ENCODE measurements at regions not wholly inside any gene's neighbourhood (a gene's known extent, or its start where the extent isn't known, plus 50 kb on each side); places are given as distances from the start of the nearest gene placed in this dataset.
"Not testable (repeated sequence)": the region's sequence is repeated elsewhere in the genome, so short reads cannot be mapped to it uniquely, and the experiment has no call there.

DNA sequence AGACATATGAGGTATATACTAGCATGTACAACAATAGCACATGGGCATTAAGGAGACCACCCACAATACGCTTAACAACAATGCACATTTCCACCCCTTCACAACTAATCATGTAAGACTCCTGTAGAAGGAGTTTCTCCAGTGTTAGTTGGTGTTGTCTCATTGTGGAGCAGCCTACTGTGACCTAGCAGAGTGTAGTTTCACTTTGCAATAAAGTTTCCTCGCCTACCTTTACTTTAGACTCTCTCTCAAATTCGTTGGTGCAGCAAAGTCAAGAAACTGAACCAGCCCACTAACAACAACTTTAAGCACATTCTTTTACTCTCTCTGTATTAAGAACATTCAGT is 863.6 kb downstream of the FAM181B start:
- no peak for DNase-seq

DNA sequence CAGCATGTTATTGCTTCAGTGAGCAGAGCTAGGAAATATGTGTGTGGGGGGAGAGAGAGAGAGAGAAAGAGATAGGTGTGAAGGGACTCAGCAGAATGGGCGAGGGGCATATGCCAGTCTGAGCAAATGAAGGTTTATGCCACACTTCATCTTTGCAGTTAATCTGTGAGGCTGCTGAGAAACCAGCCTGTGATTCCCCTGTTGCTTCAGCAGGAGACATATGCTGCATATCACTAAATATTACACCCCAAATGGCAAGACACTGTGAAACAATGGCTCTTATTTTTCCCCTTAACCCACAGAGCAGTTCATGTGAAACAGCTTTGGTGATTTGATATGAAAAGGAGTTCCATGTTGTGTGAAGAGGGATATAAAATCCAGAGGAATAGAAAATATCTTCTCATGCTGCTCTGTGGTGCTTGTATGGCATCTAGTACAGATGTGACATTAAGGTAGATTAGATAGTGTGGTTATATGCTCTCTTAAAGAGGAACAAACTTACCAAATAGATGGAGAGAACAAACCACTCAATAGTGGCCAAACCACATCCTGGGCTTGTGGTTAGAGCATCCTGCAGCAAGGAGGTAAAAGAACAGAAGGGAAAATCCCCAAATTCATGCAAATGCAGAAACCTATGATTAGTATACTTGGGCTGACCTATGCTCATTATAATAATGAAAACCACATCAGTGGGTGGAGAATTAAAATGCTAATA is 864.2 kb downstream of the FAM181B start:
- DNase-seq = peak; percentile 89

DNA sequence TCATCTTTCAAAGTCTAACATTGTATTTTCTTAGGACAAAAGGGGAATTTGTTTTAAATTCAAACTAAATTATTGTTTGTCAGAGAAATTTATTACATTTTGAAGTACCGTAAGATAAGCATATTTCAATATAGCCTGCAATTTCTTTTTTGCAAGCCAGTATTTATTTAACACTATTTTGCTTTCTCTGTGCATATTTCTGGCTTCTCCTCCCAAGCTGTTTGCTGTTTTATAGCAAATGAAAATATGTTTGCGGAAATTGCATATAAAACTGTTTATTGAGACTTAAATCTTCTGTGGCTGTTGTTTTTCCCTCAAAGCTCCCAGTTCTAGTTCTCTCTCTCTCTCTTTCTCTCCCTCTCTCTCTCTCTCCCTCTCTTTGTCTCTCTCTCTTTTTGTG is 866.8 kb downstream of the FAM181B start:
- DNase-seq = no peak

DNA sequence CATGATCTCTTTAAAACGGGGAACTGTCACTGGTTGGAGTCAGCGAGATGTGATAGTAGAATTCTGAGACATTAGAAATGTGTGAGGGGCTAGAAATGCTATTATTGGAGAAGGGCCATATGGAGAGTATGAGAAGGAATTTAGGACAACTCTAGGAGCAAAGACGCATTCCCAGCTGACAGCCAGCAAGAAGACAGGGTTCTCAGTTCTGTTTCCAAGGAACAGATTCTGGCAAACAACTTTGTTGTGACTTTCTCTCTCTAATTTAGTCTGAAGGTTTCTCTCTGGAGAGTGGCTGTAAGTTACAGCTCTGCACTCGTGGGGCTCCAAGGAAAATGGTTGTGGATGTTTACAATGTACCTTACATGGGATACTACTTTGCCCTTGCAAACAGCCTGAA is 876.3 kb downstream of the FAM181B start:
- no peak for DNase-seq

DNA sequence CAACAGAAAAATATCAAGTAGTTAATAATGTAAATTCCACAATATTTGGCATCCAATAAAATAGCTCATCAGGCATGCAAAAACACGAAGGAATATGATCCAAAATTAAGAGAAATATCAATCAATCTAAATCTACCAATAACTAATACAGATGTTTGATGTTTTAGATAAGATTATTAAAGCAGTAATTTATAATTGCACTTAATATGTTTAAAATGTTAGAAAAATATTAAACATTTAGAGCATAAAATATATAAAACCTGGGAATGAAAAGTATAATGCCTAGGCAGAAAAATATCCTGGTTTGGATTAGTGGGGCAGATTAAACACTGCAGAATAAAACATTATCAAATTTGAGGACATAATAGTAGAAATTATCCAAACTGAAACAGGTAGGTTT is 879.9 kb downstream of the FAM181B start:
- DNase-seq = no peak

DNA sequence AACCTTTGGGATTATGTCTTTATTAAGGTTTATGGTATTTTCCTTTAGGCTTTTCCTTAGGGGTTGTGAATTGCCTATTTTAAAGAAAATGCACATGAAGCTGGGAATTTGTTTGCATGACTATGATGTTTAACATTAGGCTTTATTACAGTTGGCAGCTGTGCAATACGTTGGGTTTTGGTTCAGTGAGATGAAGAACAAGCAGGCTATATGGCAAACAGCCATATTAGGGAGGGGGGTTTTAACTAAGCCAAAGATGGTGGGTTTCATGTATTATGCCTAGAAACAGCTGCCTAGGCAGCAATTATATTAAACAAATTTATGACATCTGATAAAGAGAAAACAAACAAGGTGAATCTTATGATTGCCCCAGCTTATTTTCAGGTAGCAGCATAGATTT is 880.8 kb downstream of the FAM181B start:
- no peak for DNase-seq

DNA sequence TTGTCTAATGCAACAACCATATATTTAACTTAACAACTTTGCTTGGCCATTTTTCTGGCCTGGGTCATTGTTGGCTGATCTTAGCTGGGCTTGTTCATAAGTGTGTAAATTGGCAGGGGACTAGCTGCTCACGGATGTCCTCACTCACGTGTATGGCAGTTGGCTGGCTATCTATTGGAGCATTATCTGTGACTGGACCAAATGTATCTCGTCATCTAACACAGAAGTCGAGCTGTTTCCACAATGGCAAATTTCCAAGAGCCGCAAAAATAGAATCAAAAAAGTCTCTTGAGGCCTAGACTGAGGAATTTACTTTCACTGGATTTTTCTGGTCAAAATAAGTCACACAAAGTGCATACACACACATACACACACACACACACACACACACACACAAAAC is 893.3 kb downstream of the FAM181B start:
- no peak for DNase-seq

DNA sequence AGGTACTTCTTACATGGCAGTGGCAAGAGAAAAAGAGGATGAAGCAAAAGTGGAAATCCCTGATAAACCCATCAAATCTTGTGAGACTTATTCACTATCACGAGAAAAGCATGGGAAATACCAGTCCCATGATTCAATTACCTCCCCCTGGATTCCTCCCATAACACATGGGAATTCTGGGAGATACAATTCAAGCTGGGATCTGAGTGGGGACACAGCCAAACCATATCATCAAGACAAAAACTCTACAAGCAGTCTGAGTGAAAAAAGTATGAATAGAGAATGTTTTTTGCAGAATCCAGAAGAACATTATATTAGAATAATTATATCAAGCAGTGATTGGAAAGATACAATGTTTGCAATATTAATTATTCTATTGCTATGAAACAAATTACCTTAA is 893.7 kb downstream of the FAM181B start:
- no peak for DNase-seq

DNA sequence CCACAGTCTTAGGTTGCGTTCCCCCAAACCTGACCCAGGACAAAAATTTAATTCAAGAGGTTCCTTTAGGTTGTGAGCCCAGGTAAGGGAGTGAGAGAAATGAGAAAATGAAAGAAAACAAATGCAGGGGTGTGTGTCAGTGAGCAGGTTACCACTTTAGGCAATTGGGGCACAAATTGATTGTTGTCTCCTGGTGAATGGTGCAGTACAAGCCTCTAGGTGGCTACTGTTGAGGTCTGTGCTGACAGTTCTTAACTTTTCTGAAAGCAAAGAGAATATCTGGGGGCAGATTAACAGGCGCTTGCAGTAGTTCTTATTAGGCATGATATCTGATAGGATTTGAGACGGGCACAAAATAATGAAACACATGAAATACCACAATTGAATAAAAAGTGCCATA is 894.6 kb downstream of the FAM181B start:
- DNase-seq = no peak

DNA sequence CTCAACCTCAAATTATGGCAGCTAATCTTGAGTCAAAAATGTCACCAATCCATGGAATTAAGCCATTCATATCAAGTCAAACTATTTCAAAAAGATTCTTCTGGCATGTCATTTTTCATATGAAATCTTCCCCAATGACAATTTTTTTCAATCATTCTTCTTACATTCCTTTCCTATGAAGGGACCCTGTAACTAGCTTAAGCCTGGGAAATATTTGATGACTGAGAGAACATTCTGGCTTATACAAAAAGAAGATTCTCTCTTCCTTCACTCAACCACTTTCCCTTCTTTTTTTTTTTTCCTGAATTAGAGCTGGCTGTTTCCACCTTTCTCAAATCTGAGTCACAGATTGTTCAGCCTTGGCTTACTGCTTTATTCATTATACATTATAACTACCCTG is 903.7 kb downstream of the FAM181B start:
- no peak for DNase-seq

DNA sequence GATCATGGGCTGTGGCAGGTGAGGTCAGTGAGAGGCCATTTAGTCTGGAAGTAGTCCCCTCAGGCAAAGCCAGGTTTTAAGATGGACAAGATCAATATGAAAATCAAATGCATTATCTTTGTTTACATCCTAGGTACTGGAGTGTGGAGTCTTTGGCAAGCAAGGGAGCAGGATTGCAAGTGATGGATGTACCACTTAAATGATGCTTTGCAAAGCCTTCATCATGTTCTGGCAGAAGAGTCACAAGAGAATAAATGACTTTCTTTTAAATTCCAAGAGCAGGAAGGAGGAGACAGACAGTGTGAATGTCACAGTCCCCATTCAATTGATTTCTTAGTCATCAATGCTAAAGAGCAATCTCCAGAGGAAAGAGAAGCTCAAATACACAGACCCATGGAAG is 908.3 kb downstream of the FAM181B start:
- DNase-seq = no peak

DNA sequence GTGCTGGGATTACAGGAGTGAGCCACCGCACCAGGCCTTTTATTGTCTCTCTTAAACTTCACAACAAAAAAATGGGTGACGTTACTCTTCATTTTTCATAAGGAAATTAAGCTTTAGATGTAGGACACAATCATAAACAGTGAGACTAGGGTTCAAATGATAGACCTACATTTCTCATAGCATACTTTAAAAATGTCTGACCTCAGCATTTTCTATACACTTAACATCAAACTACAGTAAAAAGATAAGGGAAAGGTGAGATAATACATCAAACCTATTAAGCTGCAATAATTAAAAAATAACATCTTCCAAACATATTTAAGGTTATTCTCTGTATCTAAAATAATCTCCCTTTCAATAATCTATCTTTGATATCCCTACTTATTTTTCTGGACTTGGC is 914.2 kb downstream of the FAM181B start:
- DNase-seq = no peak

DNA sequence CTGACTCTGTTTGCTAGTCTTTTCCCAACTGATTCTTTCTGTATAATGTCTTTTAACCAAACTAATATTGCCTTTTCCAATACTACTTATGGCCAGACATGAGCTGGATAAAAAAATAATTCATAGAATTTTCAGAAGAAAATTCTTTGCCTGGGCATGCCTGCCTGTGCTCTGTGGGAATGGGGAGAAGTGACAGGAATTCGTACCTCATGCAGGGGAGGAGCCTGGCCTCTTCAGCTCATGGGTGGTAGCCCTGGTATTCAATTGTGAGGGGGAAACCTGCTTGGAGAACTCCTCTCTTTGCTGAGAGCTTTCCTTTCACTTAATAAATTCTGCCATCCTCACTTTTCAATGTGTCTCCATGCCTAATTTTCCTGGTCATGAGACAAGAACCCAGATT is 928.8 kb downstream of the FAM181B start:
- no peak for DNase-seq

DNA sequence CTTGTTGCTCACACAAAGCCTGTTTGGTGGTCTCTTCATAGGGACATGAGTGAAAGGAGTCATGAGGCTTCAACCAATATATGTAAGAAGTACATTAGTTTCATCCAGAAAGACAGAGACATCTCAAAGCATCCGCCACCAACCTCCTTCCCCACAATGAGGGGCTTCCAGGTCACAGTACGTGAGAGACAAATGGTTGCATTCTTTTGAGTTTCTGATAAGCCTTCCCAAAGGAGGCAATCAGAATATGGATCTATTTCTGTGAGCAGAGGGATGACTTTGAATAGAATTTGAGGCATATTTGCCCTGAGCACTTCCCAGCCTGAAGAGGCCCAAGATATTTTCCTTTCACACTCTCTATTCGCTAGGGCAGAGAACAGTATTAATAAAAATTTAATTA is 931.1 kb downstream of the FAM181B start:
- no peak for DNase-seq

DNA sequence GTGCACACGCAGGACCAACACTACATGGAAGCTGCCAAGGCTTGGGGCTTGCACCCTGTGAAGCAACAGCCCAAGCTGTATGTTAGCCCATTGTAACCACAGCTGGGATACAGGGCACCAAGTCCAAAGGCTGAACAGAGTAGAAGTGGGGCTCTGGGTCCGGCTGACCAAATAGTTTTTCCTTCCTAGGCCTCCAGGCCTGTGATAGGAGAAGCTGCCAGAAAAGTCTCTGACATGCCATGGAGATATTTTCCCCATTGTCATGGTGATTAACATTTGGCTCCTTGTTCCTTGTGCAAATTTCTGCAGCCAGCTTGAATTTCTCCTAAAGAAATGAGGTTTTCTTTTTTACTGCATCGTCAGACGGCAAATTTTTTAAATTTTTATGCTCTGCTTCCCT is 941.2 kb downstream of the FAM181B start:
- no peak for DNase-seq

DNA sequence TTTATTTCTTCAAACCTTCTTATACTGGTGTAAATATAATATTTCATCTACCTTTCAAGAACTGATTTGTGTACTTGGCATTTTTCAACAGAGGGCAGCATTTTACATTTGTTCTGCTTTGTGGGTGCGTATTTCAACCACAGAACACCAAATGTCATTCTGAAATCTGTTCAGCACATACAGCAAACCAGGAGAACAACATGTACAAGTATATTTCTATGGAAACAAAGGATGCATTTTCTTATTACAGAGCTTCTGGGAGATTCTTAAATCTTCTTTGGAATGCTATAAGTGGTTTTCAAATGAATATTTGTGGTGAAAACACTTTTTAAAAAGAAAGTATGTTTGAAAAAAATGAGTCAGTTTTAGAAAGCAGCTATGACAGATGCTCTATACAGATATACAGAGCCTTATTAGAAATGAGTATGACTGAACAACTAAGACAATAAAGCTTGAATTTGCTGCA is 946.0 kb downstream of the FAM181B start:
- DNase-seq = no peak

DNA sequence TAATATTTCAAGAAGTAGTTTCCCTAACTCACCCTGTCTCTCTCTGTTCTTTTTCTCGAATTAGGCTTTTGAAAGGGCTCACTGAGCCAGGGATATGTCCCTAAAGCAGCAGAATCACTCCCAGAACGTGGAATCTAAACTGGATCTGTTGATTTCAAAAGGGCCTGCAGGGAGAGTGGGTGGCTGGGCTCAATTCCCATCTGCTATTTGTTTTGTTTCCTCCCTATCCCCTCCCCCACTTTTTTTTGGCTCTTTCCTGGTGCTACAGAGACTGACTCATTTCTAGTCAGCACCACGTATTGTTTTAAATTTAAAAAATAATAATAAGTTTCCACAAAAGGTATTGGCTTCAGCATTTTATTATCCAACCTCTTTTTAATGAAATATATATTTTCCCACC is 961.5 kb downstream of the FAM181B start:
- no peak for DNase-seq

DNA sequence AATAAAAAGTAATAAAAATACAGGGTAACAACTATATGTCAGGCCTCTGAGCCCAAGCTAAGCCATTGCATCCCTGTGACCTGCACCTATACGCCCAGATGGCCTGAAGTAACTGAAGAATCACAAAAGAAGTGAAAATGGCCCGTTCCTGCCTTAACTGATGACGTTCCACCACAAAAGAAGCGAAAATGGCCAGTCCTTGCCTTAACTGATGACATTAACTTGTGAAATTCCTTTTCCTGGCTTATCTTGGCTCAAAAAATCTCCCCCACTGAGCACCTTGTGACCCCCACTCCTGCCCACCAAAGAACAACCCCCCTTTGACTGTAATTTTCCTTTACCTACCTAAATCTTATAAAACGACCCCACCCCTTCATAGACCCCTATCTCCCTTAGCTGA is 963.8 kb downstream of the FAM181B start:
- not testable (repeated sequence) for DNase-seq

DNA sequence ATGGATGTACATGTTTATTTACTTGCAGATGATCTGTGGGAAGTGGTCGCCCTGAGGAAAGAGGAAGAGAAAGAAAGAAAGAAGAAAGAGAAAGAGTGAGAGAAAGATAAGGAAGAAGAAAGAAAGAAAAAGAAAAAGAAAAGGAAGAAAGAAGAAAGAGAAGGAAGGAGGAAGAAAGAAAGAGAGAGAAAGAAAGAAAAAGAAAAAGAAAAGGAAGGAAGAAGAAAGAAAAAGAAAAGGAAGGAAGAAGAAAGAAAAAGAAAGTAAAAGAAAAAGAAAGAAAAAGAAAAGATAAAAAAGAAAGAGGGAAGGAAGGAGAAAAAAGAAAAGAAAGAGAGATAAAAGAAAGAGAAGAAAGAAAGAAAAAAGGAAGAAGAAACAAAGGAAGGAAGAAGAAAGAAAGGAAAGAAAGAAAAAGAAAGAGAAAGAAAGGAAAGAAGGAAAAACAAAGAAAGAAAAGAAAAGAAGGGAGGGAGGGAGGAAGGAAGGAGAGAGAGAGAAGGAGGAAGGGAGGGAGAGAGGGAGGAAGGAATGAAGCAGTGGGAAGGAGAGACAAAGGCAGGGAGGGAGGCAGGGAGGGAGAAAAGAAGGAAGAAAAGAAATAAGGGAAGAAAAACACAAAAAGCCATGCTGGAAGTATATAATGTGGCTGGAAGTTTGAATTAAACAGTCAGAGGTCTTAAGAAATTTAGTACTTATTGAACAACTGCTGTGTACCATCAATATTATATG is 976.6 kb downstream of the FAM181B start:
- DNase-seq = no peak

DNA sequence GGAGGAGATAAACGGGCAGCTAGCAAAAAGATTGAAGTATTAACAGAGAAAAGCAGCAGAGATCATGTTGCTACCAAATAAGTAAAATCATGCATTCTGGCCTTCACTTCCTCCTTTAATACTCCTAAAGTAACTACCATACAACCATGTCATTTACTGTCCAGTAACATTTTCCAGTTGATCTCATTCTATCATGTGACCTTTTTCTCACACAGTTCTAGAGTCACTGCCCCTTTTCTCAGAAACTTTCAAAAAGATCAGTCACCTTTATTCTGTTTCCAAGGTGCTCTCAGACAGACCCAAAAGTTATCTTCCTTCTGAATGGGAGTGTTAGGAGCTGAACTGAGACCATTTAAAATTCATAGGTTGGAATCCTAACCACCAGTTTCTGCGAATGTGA is 984.4 kb downstream of the FAM181B start:
- DNase-seq = no peak

DNA sequence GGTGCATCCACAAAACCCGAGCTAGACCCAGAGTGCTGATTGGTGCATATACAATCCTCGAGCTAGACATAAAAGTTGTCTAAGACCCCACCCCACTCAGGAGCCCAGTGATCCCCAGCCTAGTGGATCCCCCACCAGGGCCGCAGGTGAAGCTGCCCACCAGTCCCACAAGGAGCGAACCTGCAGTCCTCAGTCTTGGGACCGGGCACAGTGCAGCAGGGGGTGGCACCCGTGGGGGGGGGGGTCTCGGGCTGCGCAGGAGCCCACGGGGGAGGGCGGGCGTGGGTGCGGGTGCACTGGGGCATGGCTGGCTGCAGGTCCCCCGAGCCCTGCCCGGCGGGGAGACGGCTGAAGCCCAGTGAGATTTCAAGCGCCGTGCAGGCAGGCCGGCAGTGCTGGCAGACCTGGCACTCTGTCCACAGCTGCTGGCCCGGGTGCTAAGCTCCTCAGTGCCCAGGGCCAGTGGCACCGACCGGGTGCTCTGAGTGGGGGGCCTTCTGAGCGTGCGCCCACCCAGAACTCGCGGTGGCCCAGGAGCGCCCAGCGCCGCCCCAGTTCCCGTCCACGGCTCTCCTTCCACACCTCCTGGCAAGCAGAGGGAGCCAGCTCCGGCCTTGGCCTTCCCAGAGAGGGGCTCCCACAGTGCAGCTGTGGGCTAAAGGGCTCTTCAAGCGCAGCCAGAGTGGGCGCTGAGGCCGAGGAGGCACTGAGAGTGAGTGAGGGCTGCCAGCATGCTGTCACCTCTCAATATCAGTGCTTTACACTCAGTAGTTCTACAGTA is 989.1 kb downstream of the FAM181B start:
- no peak for DNase-seq

DNA sequence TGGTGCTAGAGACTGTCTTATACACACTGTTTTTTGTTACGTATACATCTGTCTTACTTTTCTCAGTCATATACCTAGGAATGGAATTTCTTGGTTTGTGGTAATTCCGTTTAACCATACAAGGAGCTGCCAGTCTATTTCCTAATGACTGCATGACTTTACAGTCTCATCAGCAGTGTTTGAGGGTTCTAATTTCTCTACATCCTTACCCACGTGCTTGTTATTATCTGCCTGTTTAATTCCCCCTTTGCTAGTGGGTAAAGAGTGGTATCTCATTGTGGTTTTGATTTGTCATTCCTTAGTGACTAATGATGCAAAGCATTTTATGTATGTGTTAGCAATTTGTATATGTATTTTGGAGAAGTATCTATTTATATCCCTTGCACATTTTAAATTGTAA is 1008.0 kb downstream of the FAM181B start:
- no peak for DNase-seq

DNA sequence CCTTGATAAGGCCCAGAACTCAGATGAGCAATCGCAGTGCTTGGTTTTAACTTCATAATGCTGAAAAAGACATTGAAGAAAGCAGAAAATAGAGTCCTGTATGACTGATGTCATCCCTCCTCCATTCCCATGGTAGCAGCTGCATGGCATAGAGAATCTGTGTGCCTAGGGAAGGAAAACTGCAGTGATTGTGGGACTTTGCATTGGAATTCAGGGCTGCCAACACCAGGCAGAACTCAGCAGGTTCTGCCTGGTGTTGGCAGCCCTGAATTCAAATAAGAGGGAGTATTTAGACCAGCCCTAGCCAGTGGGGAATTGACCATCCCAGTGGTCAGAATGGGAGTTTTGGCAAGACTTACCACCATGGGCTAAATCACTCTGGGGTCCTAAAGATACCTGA is 1016.0 kb downstream of the FAM181B start:
- DNase-seq = no peak

DNA sequence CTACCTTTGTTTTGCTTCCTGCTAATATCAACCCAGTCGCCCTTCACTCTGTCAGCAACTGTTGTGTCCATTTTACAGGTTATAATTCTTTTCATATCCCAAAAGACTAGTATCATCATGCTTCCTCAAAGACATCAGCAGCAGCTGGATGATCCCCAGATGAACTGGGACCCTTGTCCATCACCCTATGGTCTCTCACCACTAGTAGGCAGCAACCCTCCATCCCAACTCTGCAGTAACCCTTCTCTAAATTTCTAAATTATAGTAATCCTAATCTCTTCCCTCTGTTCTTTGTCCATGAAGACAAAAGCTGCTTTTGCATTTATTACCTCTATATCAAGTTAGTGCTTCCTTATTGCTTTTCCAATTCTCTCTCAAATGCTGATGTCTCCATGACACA is 1025.8 kb downstream of the FAM181B start:
- no peak for DNase-seq

Measured in activated effector memory CD4-positive, alpha-beta T cell treated with anti-CD3 and anti-CD28 coated beads, Interleukin-2, amount 50 U/mL, for 16 hours (primary cell).